OCI-LY1 (cell line): ENCODE measurements at regions not wholly inside any gene's neighbourhood (a gene's known extent, or its start where the extent isn't known, plus 50 kb on each side); places are given as distances from the start of the nearest gene placed in this dataset.

Experiments
- CTCF ChIP-seq: fragments of 200-600 bp; sonication (generic), shearing (Covaris generic); IDR thresholded peaks from 2 replicates; pipeline ENCODE4 v1.5.1; 2017; ENCODE audit warnings: mild to moderate bottlenecking, antibody characterized with exemption, low read length, moderate library complexity, mixed read lengths
- EZH2 ChIP-seq: fragments of 200-600 bp; sonication (generic), shearing (Covaris generic); IDR thresholded peaks from 2 replicates; pipeline ENCODE4 v1.8.0; 2017; ENCODE audit warnings: borderline replicate concordance, mixed run types, mild to moderate bottlenecking, antibody characterized with exemption, low read length, moderate library complexity, mixed read lengths

GRCh38 chr4:61128682-61129081, 71.4 kb upstream of the ADGRL3 start:
- no peak for TF ChIP-seq CTCF
- no peak for TF ChIP-seq EZH2
